Loucy (cell line): ENCODE measurements at regions not wholly inside any gene's neighbourhood (a gene's known extent, or its start where the extent isn't known, plus 50 kb on each side); places are given as distances from the start of the nearest gene placed in this dataset.

ENCODE experiments used
- EZH2phosphoT487 ChIP-seq: fragments of 200-600 bp; IDR thresholded peaks from 2 replicates; pipeline ENCODE4 v1.6.1; 2018; ENCODE audit warnings: antibody characterized with exemption, mild to moderate bottlenecking, moderate library complexity, borderline replicate concordance
- TF ChIP-seq, protein P1 (sequence below): fragments of 200-600 bp; sonication (generic); conservative IDR thresholded peaks from 2 replicates; pipeline ENCODE4 v1.5.1; 2014; ENCODE audit warnings: mild to moderate bottlenecking, antibody characterized with exemption, low read length

GRCh38 chr5:173781816-173782670 is 106.1 kb upstream of the CPEB4 start:
- TF ChIP-seq, protein P1, sequence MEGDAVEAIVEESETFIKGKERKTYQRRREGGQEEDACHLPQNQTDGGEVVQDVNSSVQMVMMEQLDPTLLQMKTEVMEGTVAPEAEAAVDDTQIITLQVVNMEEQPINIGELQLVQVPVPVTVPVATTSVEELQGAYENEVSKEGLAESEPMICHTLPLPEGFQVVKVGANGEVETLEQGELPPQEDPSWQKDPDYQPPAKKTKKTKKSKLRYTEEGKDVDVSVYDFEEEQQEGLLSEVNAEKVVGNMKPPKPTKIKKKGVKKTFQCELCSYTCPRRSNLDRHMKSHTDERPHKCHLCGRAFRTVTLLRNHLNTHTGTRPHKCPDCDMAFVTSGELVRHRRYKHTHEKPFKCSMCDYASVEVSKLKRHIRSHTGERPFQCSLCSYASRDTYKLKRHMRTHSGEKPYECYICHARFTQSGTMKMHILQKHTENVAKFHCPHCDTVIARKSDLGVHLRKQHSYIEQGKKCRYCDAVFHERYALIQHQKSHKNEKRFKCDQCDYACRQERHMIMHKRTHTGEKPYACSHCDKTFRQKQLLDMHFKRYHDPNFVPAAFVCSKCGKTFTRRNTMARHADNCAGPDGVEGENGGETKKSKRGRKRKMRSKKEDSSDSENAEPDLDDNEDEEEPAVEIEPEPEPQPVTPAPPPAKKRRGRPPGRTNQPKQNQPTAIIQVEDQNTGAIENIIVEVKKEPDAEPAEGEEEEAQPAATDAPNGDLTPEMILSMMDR, result no peak
- no peak for TF ChIP-seq EZH2phosphoT487
